ENCODE measurements at regions not wholly inside any gene's neighbourhood (a gene's known extent, or its start where the extent isn't known, plus 50 kb on each side); places are given as distances from the start of the nearest gene placed in this dataset.

- DNase-seq (ENCODE audit: low spot score): no peak
Measured at GRCh38 chr22:27205492-27206373, 548.3 kb downstream of the MIAT start.

GRCh38 chr22:27206374-27207133 is 549.2 kb downstream of the MIAT start:
- DNase-seq (ENCODE audit: low spot score): no peak

- no peak for DNase-seq (ENCODE audit: low spot score)
Measured at GRCh38 chr22:27207266-27207665, 549.9 kb downstream of the MIAT start.

DNA sequence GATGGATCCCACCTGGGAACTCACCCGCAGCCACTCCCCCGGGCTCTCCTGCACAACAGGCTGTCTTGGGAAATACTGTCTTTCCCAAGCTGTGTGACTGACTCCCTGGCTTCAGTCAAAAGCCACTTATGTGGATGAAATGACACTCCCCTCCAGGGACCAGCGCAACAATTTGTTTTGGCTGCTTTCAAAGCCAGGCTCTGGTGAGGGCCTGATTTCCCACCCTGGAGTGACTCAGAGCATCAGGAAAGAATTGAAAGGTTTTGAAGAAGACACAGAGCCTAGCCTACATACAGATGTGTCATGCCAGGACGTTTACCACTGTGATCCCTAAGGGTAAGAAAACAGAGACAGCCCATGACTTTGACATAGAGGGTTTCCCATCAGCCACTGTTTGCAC is 550.5 kb downstream of the MIAT start:
- DNase-seq (ENCODE audit: low spot score): no peak

GRCh38 chr22:27210111-27210730 is 552.8 kb downstream of the MIAT start:
- DNase-seq (ENCODE audit: low spot score): no peak

GRCh38 chr22:27212102-27212501 is 554.7 kb downstream of the MIAT start:
- no peak for DNase-seq (ENCODE audit: low spot score)

DNA sequence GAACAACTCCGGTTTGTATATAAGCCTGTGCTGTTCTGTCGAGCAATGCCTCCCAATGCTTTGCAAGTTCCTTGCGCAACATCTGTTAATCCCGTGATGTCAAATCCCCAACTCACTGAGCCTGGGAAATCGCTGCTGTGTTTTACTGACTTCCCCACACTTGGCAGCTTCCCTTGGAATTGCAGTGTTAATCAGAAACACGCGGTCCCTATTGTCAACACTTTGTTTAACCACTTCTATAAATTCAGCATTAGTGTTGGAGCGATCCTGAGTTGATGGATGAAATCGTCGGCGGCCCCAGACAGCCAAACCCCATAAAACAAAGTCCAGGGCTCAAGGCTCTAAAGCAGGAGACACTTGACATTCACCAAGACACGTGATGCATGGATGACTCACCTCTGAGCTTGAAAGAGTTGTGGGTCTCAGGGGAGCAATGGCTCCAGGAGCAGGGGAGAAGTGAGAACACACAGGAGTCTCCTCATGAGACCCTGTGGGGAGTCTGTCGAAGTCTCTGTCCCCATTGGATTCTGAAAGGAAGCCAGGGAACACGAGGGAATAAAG is 555.3 kb downstream of the MIAT start:
- DNase-seq (ENCODE audit: low spot score): peak; percentile 14

- no peak for DNase-seq (ENCODE audit: low spot score)
Measured at GRCh38 chr22:27213294-27213693, 555.9 kb downstream of the MIAT start.

GRCh38 chr22:27213766-27214581 is 556.6 kb downstream of the MIAT start:
- DNase-seq (ENCODE audit: low spot score): no peak

- no peak for DNase-seq (ENCODE audit: low spot score)
Measured at GRCh38 chr22:27214691-27215090, 557.3 kb downstream of the MIAT start.

GRCh38 chr22:27215871-27216270 is 558.5 kb downstream of the MIAT start:
- DNase-seq (ENCODE audit: low spot score): no peak

DNA sequence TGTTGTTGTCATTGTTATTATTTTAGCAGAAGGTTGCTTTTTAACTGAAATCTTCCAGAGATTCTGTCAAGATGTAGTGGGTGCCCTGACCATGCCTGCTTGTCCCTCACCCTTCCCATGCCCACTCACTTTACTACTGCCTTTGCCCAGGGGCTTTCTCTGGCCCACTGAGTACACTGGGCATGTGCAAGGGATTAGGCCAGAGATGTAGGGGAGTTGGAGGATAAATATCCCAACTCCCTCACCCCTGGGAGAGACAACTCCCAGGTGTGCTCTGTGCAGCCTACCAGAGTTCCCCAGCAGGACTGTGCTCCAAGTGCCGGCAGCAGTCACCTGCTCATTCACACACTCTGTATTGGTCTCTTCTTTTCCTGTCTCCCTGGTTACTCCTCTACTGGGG is 559.1 kb downstream of the MIAT start:
- no peak for DNase-seq (ENCODE audit: low spot score)

DNA sequence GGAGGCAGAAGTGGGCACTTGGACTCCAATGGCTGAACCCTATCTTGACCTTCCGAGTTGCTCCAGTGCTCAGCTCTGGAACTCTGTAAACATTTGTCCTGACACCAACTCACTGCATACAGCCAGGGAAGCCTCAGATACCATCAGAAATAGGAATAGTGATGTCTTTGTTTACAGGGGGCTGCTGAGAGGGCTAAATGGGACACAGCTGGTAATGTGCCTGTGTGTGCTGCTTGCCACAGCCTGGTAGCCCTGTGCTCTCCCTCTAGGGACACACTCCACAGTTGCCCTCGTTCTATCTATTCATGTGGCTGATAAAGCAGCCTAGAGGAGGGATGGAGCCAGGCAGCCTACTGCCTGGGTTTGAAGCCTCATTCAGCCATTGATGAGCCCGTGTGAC is 559.8 kb downstream of the MIAT start:
- no peak for DNase-seq (ENCODE audit: low spot score)

- no peak for DNase-seq (ENCODE audit: low spot score)
Measured at GRCh38 chr22:27218012-27218920, 560.9 kb downstream of the MIAT start.

- DNase-seq (ENCODE audit: low spot score): no peak
Measured at GRCh38 chr22:27219036-27219435, 561.6 kb downstream of the MIAT start.

GRCh38 chr22:27220339-27220738 is 563.0 kb downstream of the MIAT start:
- DNase-seq (ENCODE audit: low spot score): no peak

GRCh38 chr22:27222178-27222577 is 564.8 kb downstream of the MIAT start:
- no peak for DNase-seq (ENCODE audit: low spot score)

GRCh38 chr22:27223317-27224177 is 566.2 kb downstream of the MIAT start:
- DNase-seq (ENCODE audit: low spot score): no peak
